Right forelimb (tissue), 1 donor: ENCODE measurements at regions not wholly inside any gene's neighbourhood (a gene's known extent, or its start where the extent isn't known, plus 50 kb on each side); places are given as distances from the start of the nearest gene placed in this dataset.
A peak's percentile ranks its signal among the peaks of the same experiment; 100 is the strongest.

ENCODE experiments used
- DNase-seq: peaks from one replicate; pipeline ENCODE4 v3.0.0-alpha.2; 2018

GRCh38 chr17:52336796-52337195 is 178.3 kb upstream of the CA10 start:
- no peak for DNase-seq

- DNase-seq: no peak
Measured at GRCh38 chr17:52306314-52306713, 147.8 kb upstream of the CA10 start.

- DNase-seq: no peak
Measured at GRCh38 chr17:52298881-52299280, 140.4 kb upstream of the CA10 start.

GRCh38 chr17:52297230-52298010 is 138.9 kb upstream of the CA10 start:
- DNase-seq: no peak

GRCh38 chr17:52294301-52294700 is 135.8 kb upstream of the CA10 start:
- DNase-seq: peak; percentile 42

- DNase-seq: no peak
Measured at GRCh38 chr17:52287611-52288010, 129.1 kb upstream of the CA10 start.

GRCh38 chr17:52283872-52284271 is 125.4 kb upstream of the CA10 start:
- no peak for DNase-seq

- no peak for DNase-seq
Measured at GRCh38 chr17:52276381-52277008, 118.0 kb upstream of the CA10 start.

GRCh38 chr17:52271781-52272180 is 113.3 kb upstream of the CA10 start:
- no peak for DNase-seq

GRCh38 chr17:52255347-52255746 is 96.8 kb upstream of the CA10 start:
- DNase-seq: no peak

GRCh38 chr17:52244689-52245088 is 86.2 kb upstream of the CA10 start:
- no peak for DNase-seq

GRCh38 chr17:52242268-52242667 is 83.8 kb upstream of the CA10 start:
- DNase-seq: no peak

GRCh38 chr17:52237151-52237550 is 78.6 kb upstream of the CA10 start:
- no peak for DNase-seq

- DNase-seq: no peak
Measured at GRCh38 chr17:52235516-52235915, 77.0 kb upstream of the CA10 start.

GRCh38 chr17:52233632-52234031 is 75.1 kb upstream of the CA10 start:
- DNase-seq: no peak

- no peak for DNase-seq
Measured at GRCh38 chr17:52233176-52233575, 74.7 kb upstream of the CA10 start.

GRCh38 chr17:52228823-52229222 is 70.3 kb upstream of the CA10 start:
- DNase-seq: no peak

- no peak for DNase-seq
Measured at GRCh38 chr17:52227926-52228325, 69.4 kb upstream of the CA10 start.

- no peak for DNase-seq
Measured at GRCh38 chr17:52213451-52213850, 54.9 kb upstream of the CA10 start.

GRCh38 chr17:52212851-52213250 is 54.3 kb upstream of the CA10 start:
- no peak for DNase-seq

GRCh38 chr17:52209507-52209906 is 51.0 kb upstream of the CA10 start:
- no peak for DNase-seq
